Small intestine (tissue), 7 donors: ENCODE measurements at regions not wholly inside any gene's neighbourhood (a gene's known extent, or its start where the extent isn't known, plus 50 kb on each side); places are given as distances from the start of the nearest gene placed in this dataset.
A peak's percentile ranks its signal among the peaks of the same experiment; 100 is the strongest.

Experiments used
- DNase-seq, 2 donors: peaks; one replicate each; pipeline versions ENCODE4 v3.0.0 to v3.0.0-alpha.2; 2013
- FAIRE-seq: peaks from 2 replicates; lab custom pipeline; 2012; peaks lifted over from hg19 to GRCh38; lab: Jason Lieb, UNC
- H3K27ac ChIP-seq, 3 donors: one replicate each; pipeline ENCODE4 v1.5.1; 2013; ENCODE audit warnings: low read length in 2 of 3, mild to moderate bottlenecking in 2 of 3, control low read depth in 1 of 3, inconsistent platforms in 1 of 3, low read depth in 1 of 3, moderate library complexity in 1 of 3
- H3K27me3 ChIP-seq, 3 donors: one replicate each; pipeline ENCODE4 v1.6.1; 2013; ENCODE audit warnings: low read length in 3 of 3, inconsistent platforms in 1 of 3; ENCODE audit not compliant: control insufficient read depth in 3 of 3, insufficient read depth in 3 of 3
- H3K36me3 ChIP-seq, 3 donors: one replicate each; pipeline ENCODE4 v1.6.1; 2013; ENCODE audit warnings: low read length in 3 of 3, inconsistent platforms in 1 of 3, low read depth in 1 of 3, mild to moderate bottlenecking in 1 of 3, moderate library complexity in 1 of 3; ENCODE audit not compliant: control insufficient read depth in 3 of 3, insufficient read depth in 2 of 3
- H3K4me1 ChIP-seq, 3 donors: one replicate each; pipeline ENCODE4 v1.6.1; 2013; ENCODE audit warnings: low read length in 2 of 3, inconsistent platforms in 1 of 3, low read depth in 1 of 3, mild to moderate bottlenecking in 1 of 3, moderate library complexity in 1 of 3; ENCODE audit not compliant: control insufficient read depth in 3 of 3, insufficient read depth in 2 of 3
- H3K4me3 ChIP-seq, 3 donors: one replicate each; pipeline ENCODE4 v1.5.1; 2013; ENCODE audit warnings: low read length in 3 of 3, control low read depth in 1 of 3, inconsistent platforms in 1 of 3, low read depth in 1 of 3, mild to moderate bottlenecking in 1 of 3, moderate library complexity in 1 of 3
- H3K9me3 ChIP-seq, 2 donors: one replicate each; pipeline ENCODE4 v1.6.1; 2013; ENCODE audit warnings: low read depth in 1 of 2, low read length in 1 of 2; ENCODE audit not compliant: control insufficient read depth in 2 of 2, insufficient read depth in 1 of 2
- WGBS, 3 donors: extraction: QIAGEN DNeasy Blood & Tissue Kit; methylation state at CpG; one replicate each; pipeline ENCODE4 v1.1.7; 2013; 5-methylcytosine and 5-hydroxymethylcytosine counted together
- donor health status: healthy with polysubstance abuse.
- donor health status: control.
- donor health status: control.
- donor health status: Bipolar disorder and iron deficiency.
- donor health status: healthy.

GRCh38 chr2:129376426-129377077 is 602.9 kb upstream of the RAB6C start:
- DNase-seq = no peak
- Histone ChIP-seq H3K27me3 (no peaks in the 10 kb centered on the region), H3K9me3 (no peaks in the 10 kb centered on the region), H3K4me1 (no peaks in the 10 kb centered on the region), H3K27ac (no peak overlapping the region), H3K4me3 (no peak overlapping the region), H3K36me3 (no peaks in the 10 kb centered on the region)
- 60 to 81% (median 67%) methylated on average over 15 to 16 of the region's 16 CpGs for WGBS, 3 donors
- no peak for FAIRE-seq

- Histone ChIP-seq H3K27ac (no peak overlapping the region), H3K9me3 (no peaks in the 10 kb centered on the region), H3K27me3 (no peaks in the 10 kb centered on the region), H3K4me3 (no peak overlapping the region), H3K4me1 (no peaks in the 10 kb centered on the region), H3K36me3 (no peaks in the 10 kb centered on the region)
- FAIRE-seq = no peak
- 66 to 76% (median 68%) methylated on average over 4 of the region's 4 CpGs for WGBS, 3 donors
- no peak for DNase-seq
Measured at GRCh38 chr2:129377078-129377469, 602.4 kb upstream of the RAB6C start.

- no peaks in the 10 kb centered on the region for H3K4me1 ChIP-seq
- no peaks in the 10 kb centered on the region for H3K36me3 ChIP-seq
- FAIRE-seq (no peak), DNase-seq (peak; percentile 13 to 14)
- H3K27me3 ChIP-seq = no peaks in the 10 kb centered on the region
- H3K9me3 ChIP-seq = no peaks in the 10 kb centered on the region
- 32 to 71% (median 50%) methylated on average over 10 of the region's 10 CpGs for WGBS, 3 donors
- H3K27ac ChIP-seq = no peak overlapping the region
- H3K4me3 ChIP-seq = no peak overlapping the region
Measured at GRCh38 chr2:129378186-129378585, 601.3 kb upstream of the RAB6C start.

- Histone ChIP-seq H3K36me3 (no peaks in the 10 kb centered on the region), H3K4me1 (no peaks in the 10 kb centered on the region), H3K27me3 (no peaks in the 10 kb centered on the region), H3K9me3 (no peaks in the 10 kb centered on the region), H3K4me3 (no peak overlapping the region), H3K27ac (no peak overlapping the region)
- no peak for FAIRE-seq
- DNase-seq = no peak
- WGBS, 3 donors = 54 to 71% (median 61%) methylated on average over 3 of the region's 3 CpGs
Measured at GRCh38 chr2:129379411-129379810, 600.1 kb upstream of the RAB6C start.

- no peak for DNase-seq
- Histone ChIP-seq H3K27ac (no peak overlapping the region), H3K4me1 (no peaks in the 10 kb centered on the region), H3K4me3 (no peak overlapping the region), H3K27me3 (no peaks in the 10 kb centered on the region), H3K9me3 (no peaks in the 10 kb centered on the region), H3K36me3 (no peaks in the 10 kb centered on the region)
- no peak for FAIRE-seq
Measured at GRCh38 chr2:129381789-129382188, 597.7 kb upstream of the RAB6C start.

GRCh38 chr2:129388870-129389269 is 590.6 kb upstream of the RAB6C start:
- FAIRE-seq = no peak
- no peak overlapping the region for H3K4me3 ChIP-seq
- DNase-seq = no peak
- no peaks in the 10 kb centered on the region for H3K9me3 ChIP-seq
- no peaks in the 10 kb centered on the region for H3K4me1 ChIP-seq
- 76 to 90% (median 84%) methylated on average over 2 of the region's 2 CpGs for WGBS, 3 donors
- no peaks in the 10 kb centered on the region for H3K36me3 ChIP-seq
- H3K27ac ChIP-seq = no peak overlapping the region
- peaks cover 0 to 4% (median 0%) of the 10 kb centered on the region in 3 donors for H3K27me3 ChIP-seq

- no peak overlapping the region for H3K27ac ChIP-seq
- DNase-seq = no peak
- H3K27me3 ChIP-seq = no peaks in the 10 kb centered on the region
- H3K36me3 ChIP-seq = no peaks in the 10 kb centered on the region
- H3K4me3 ChIP-seq = no peak overlapping the region
- no peaks in the 10 kb centered on the region for H3K9me3 ChIP-seq
- 82 to 87% (median 86%) methylated on average over 2 of the region's 2 CpGs for WGBS, 3 donors
- no peak for FAIRE-seq
- H3K4me1 ChIP-seq = no peaks in the 10 kb centered on the region
Measured at GRCh38 chr2:129393816-129394215, 585.6 kb upstream of the RAB6C start.

GRCh38 chr2:129396980-129397599 is 582.4 kb upstream of the RAB6C start:
- no peak for FAIRE-seq
- Histone ChIP-seq H3K27me3 (no peaks in the 10 kb centered on the region), H3K4me1 (no peaks in the 10 kb centered on the region), H3K9me3 (no peaks in the 10 kb centered on the region), H3K4me3 (no peak overlapping the region), H3K36me3 (no peaks in the 10 kb centered on the region), H3K27ac (no peak overlapping the region)
- DNase-seq = peak; percentile 29 to 52
- WGBS, 3 donors = 45 to 53% (median 50%) methylated on average over 3 of the region's 3 CpGs

GRCh38 chr2:129400826-129401225 is 578.6 kb upstream of the RAB6C start:
- WGBS, 3 donors = 58 to 63% (median 62%) methylated on average over 7 of the region's 7 CpGs
- Histone ChIP-seq H3K4me3 (no peak overlapping the region), H3K27me3 (no peaks in the 10 kb centered on the region), H3K9me3 (no peaks in the 10 kb centered on the region), H3K27ac (no peak overlapping the region), H3K36me3 (no peaks in the 10 kb centered on the region), H3K4me1 (no peaks in the 10 kb centered on the region)
- peak in 1 of 2 donors; percentile 8 for DNase-seq
- FAIRE-seq = no peak
